Fibroblast of peridontal ligament (primary cell): ENCODE measurements at regions not wholly inside any gene's neighbourhood (a gene's known extent, or its start where the extent isn't known, plus 50 kb on each side); places are given as distances from the start of the nearest gene placed in this dataset.

Experiments
- DNase-seq: peaks from one replicate; pipeline ENCODE4 v3.0.0-alpha.2; 2010; ENCODE audit errors: extremely low read depth

- no peak for DNase-seq
Measured at GRCh38 chr3:34957677-34958076, 681.6 kb upstream of the ARPP21 start.

DNA sequence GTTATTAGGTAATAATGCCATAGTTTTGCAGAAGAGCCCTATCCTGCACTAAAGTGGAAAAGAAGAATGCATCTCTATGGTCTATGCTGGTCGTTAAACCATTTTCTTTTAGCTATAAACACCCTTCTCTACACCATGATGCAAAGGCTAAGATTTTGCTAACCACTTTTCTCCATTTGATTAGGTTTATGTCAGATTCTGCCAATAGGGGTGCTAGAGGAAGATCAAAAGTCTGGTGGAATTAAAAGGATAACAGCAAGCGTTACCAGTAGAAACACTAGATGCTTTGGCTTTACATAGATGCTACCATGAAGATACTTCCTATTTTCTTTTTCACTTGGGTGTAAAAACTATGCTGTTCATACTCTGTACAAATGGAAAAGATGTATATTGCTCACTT, 669.8 kb upstream of the ARPP21 start:
- DNase-seq, result no peak

GRCh38 chr3:34972481-34972880, 666.8 kb upstream of the ARPP21 start:
- DNase-seq, result no peak

- no peak for DNase-seq
Measured at GRCh38 chr3:34973586-34973985, 665.7 kb upstream of the ARPP21 start.

DNA sequence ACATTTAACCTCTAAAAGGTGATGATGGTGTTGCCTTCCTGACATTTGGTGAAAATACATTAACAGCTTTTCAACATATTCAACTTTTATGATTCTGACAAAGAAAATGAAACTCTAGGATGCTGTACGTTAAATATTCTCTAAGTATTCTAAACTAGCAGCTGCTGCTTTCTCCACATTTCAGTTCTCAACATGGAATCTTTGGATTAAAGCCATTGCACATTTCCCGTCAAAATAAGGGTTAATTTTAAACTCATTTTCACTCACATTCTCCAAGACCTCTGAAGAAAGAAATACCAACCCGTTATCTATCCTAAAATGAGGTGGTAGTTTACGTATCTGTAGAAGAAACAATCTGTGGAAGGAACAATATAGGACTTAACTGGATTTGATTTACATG, 655.7 kb upstream of the ARPP21 start:
- DNase-seq, result no peak

- DNase-seq, result no peak
Measured at GRCh38 chr3:34988296-34988695, 651.0 kb upstream of the ARPP21 start.

GRCh38 chr3:34995796-34996430, 643.4 kb upstream of the ARPP21 start:
- DNase-seq, result no peak

DNA sequence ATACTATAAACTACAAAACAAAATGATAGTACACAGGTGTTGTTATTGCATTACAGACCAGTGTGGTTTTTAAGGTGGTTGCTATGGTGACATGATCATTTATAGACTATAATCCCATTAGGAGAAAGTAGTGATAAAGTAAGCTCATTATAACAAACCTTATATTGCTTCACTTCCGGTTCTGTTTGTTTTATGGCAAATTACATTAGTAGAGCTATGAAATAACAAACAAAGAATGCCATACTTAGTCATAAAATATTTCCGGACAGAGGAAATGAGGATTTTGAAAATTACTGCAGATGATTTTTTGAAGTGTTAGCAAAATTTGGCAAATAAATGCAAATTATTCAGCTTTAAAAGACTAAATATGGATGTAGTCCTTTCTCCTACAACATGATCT, 640.4 kb upstream of the ARPP21 start:
- DNase-seq, result no peak

DNA sequence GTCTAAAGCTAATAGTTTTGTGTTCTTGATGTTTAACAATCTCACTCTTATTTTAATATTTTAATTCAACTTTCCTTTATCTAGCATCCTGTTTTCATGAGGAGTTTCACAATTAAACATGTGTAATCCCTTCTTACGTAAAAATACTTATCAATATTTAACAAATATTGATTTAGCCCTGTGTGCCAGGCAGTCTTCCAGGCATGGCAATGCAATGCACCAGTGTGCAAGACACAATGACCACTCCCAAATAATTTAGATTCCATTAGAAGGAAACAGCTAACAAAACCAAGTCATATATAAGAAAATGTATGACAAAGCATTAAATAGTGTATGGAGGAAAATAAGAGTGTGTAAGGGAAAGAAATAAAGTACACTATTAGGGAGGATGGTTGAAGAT, 627.1 kb upstream of the ARPP21 start:
- no peak for DNase-seq

- DNase-seq, result no peak
Measured at GRCh38 chr3:35028157-35028556, 611.2 kb upstream of the ARPP21 start.

- DNase-seq, result no peak
Measured at GRCh38 chr3:35042210-35042991, 596.9 kb upstream of the ARPP21 start.

DNA sequence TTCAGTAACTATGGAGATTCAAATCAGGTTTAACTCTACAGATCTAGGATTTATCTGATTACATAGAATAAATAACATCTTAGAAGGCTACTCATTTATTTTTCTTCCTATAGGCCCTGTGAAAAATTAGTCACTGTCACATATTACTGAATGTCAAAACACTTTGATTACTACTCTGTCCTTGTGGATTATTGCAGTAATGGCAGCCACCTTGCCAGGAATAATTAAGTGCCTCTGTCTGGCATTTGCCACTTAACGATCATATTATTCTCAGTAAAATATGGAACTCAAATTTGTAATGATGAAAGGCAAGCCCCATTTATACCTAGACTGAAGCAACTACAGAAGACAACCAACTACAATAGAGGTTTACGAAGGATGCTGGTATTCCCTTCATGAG, 596.3 kb upstream of the ARPP21 start:
- DNase-seq, result no peak

DNA sequence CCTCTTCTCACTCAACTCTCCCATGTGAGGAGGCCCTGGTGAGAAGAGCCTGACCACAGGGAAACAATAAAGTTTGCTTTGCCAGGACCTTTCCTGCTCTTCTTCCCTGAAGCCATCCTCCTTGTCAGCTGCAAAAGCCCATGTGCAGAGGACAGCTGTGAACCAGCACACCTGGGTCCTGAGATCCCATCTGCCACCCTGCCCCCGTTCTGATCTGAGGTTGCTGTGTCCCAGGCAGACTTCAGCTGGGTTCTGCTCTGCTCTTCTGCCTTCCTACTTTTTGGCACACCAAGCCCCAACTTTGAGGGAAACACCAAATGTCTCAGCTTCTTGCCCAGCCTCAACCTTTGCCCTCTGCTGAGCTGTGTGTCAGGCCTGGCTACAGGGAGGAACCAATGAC, 595.1 kb upstream of the ARPP21 start:
- no peak for DNase-seq

DNA sequence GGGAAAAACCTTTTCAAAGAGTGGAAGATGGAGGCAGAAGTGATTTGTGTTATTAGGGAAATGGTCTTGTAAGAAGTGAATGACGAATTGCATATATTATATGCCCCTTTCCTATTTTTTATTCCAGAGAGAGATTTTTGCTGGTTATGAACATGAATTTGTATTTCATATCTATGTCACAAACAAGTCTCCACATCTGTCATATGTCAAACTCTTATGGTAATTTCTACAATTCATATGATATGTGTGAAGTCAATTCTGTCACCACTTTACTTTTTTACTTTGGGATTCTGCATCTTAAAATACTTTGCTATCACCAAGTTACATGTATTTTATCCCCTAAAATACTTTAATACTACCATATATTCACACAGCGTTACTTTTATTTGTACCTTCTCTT, 594.2 kb upstream of the ARPP21 start:
- no peak for DNase-seq

DNA sequence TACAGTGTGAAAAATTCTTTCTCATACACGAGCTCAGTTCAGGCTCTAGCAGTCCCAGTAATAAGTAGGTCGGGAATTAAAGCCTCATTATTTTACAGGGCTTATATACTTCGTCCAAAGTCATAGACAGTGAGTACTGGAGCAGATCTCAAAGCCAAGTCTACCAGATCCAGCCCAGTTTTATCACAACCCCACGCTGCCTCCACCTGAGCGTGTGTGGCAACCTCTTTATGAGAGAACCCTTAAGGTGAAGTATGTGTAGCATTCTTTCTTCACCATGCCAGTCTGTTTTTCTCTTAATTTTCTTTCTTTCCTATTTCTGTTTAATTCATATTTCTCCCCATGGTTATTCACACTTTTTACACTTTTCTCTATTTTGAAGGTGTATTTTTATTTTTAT, 574.6 kb upstream of the ARPP21 start:
- no peak for DNase-seq

DNA sequence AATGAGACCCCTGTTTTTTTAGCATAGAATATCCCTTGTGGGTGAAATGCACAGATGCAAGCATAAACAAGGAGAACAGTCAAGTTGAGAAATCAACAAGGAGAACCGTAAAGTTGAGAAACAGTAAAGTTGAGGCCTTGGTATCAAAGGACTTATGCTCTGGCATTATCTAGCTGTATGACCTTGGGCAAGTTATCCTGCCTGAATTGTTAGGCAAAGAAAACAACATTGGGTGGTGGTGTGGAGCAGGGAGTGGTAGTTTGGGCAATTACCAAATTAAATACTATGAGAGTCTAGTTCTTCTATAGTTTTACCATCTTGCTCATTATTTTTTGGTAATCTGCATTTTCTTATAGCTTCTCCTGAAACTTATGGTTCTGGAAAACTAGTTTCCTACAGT, 573.4 kb upstream of the ARPP21 start:
- no peak for DNase-seq

DNA sequence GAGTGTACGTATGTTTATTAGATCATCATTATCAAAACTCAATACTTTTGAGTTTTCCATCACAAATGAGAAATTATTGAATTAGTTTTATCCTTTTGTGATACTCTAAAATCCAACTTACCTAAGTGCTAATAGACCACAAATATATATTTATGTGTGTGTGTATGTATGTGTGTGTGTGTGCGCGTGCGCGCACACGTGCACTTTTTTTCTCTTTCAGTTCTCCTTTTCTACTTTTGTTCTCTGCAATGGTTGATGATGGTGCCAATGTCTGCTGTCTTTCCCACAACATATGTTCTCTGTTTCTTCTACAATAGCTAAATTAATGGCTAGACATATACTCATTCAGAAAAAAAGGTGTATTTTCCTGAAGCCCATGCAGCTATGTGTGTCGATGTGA, 571.6 kb upstream of the ARPP21 start:
- DNase-seq, result no peak

DNA sequence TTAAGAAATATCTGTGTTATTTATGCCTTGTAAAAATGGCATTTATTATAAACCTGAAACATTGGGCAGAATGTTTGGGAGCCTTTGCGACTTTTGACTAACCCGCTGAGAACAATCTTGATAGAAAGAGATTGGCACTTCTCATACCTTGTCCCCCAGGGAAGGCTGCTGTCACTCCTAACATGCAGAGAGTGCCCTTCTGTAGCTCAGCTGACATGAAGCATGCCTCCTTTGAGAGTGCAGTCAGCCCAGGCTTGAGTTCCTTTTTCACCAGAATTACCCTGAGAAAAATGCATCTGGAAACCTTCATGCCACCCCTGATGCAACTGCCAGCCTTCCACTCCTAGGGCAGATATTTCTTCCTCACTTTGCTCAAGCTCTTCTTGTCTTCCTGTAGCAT, 569.2 kb upstream of the ARPP21 start:
- no peak for DNase-seq

DNA sequence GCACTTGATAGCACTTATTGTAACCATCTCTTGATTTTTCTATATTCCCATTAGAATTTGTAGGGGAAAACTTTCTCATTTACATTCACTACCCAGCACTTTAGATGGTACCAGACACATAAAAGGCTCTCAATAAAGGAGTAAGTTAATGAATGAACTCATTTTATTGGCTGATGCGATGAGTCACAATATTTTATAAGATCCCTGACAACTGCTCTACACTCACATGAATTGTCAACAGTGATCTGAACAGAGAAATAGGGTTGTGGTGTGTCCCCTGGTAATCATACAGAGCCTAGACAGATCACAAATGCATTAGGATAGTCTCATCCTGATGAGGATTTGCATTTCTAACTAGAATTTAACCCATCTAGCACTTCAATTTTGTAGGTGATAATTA, 567.6 kb upstream of the ARPP21 start:
- no peak for DNase-seq

DNA sequence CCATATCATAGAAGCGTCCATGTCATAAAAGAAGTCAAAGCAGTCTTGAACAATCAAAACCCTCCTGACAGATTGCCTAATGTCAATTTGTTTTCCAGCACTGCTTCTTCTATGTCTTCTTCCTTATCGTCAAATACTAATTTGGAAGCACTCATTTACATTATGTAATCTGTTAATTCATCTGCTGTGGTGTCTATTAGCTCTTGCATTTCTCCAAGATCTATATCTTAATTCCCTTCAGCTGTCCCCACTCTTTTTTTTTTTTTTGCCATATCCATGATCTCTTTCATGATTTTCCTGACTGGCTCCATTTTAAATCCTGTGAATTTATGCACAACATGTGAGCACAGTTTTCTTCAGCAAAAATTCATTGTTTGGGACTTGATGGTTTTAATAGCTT, 560.5 kb upstream of the ARPP21 start:
- DNase-seq, result no peak

DNA sequence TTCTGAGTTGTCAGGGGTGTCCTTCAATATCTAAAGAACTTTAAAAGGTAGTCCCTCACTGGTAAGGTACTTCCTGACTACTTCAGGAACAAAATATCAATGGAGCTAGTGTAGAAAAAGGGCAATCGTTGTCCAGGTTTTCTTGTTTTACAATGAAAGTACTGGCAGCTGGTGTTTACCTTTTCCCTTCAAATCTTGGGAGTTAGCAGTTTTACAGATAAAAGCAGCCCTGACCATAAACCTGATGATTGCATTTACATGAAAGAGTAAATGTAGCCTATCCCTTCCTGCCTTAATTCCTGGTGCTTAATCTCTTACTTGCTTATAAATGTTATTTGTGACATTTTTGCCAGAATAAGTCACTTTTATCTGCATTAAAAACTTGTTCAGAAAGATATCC, 559.9 kb upstream of the ARPP21 start:
- DNase-seq, result no peak

GRCh38 chr3:35081899-35082298, 557.4 kb upstream of the ARPP21 start:
- DNase-seq, result no peak

GRCh38 chr3:35088943-35089342, 550.4 kb upstream of the ARPP21 start:
- no peak for DNase-seq

DNA sequence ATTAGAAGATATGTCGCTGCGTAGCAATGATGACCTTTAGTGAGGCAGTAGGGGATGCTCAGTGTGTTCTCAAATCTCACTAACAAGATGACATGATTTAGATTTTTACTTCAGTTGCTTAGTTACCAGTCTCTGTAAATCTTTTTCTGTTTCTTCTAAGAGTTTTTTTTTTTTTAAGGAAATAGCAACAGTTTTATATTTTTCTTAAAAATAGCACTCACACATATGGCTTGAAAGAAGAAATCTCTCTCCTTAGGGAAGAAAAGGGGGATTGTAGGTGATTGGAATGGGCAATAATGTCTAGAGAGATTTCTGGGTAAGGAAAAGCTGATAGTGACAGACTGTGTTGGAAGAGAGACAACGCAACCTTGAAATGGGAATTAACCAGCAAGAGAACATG, 524.6 kb upstream of the ARPP21 start:
- DNase-seq, result no peak
